GM18907 (cell line): ENCODE measurements at regions not wholly inside any gene's neighbourhood (a gene's known extent, or its start where the extent isn't known, plus 50 kb on each side); places are given as distances from the start of the nearest gene placed in this dataset.
"Not testable (repeated sequence)": the region's sequence is repeated elsewhere in the genome, so short reads cannot be mapped to it uniquely, and the experiment has no call there.

Experiments used
- ATAC-seq: cut with Tn5 transposase; IDR thresholded peaks from one replicate; pipeline ENCODE4 v1.9.1; 2021; ENCODE audit warnings: mild to moderate bottlenecking, moderate library complexity; ENCODE audit not compliant: unreplicated experiment

DNA sequence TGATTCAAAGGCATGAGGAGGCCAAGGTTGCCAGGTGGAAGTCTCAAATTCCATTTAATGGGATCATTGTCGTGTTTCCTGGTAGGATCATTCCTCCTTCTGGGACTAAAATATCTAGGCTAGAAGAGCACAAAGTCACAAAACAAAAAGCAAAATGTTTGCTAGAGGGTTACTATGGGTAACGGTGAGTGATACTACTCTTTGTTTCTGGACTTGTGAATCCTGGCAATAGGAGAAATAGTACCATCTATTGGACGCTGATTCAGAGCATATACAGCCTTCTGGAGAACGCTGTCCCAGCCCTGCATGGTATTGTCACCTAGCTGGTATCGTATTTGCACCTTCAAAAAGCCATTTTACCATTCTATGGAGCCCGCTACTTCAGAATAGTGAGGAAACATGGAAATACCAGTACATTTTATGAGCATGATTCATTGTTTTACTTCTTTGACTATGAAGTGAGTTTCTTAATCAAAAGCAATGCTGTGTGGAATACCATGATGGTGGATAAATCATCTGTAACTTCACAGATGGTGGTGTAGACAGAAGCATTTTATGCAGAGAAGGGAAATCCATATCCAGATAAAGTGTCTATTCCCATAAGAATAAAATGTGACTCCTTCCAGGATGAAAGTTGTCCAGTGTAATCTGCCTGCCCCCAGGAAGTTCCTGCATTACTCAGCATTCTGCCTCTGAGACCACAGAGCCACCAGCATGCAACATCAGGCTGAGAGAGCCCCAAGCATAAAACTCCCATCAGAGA is 361.0 kb downstream of the ETV1 start:
- no peak for ATAC-seq

DNA sequence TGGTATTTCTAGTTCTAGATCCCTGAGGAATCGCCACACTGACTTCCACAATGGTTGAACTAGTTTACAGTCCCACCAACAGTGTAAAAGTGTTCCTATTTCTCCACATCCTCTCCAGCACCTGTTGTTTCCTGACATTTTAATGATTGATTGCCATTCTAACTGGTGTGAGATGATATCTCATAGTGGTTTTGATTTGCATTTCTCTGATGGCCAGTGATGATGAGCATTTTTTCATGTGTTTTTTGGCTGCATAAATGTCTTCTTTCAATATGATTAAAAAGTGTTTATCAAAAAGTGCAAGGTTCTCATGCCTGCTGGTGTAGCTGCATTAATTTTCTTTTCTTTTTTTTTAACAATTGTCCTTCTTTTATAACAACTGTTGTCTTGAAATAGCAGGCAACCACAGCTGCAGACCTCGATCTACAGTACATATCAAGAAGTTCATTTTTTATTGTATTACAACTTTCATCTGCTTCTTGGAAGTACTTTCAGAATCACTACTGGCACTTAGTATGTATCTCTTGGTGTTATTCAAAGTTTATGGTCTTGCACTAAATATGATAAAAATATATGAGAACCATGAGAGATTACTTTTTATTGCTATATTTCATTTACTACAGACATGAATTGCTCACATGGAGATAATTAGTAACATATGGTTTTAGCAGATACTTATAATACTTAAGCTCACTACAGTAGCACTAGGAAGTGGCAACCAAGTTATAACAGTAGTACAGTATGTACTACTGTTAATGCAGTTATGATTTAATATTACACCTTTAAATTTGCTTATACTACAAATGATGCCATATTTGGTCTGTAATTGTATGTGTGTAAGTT is 358.0 kb downstream of the ETV1 start:
- not testable (repeated sequence) for ATAC-seq

DNA sequence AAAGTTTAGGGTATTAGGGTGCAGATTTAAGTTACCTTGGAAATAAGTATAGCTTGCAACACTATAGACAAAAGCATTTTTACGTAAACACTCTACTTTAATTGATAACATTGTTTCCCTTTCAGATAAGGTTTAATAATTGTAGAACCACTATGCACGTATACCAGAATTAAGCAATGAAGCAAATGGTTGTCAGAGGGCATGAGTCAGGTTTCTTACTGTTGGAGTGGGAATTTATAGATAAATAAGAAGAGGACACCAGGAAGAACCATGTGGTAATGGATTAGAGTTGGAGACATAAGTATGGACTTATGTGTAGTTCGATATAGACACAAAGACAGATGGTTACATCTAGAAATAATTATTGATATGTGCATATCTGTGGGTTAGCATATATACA is 355.6 kb downstream of the ETV1 start:
- ATAC-seq: no peak

DNA sequence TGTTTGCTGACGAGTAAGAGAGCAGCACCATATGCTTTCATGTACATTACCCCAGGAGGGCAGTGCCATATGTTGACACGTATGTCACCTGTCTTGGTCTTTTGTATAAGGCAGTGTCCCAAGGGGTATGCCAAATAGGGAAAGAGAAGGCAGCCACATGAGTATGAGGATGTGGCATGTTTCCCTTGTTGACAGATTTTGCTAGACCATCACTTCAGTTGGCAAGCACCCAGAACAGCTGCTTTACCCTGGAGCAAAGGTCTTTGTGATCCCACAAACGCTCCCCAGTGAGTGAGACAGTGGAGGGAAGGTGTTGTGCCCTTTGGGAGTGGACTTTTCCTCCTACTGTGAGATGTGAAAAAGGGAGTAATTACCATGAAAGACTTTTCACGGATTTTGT is 350.1 kb downstream of the ETV1 start:
- no peak for ATAC-seq

DNA sequence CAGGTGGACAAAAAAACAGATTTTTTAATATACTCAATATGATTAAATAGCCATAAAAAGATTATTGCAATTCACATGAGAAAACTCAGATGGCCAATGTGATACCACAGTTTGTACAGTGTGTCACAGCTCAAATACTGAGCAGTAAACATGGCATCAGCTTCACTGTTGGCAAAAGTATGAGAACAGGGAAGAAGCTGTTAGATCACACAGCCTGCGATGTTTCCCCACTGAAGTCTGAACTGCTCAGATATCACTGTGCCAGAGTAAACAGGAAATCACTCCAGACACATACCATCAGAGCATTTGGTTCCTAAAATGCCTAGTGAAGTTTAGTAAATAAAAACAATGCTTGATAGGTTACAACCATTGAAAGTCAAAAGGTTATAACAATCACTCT is 347.8 kb downstream of the ETV1 start:
- ATAC-seq: no peak

DNA sequence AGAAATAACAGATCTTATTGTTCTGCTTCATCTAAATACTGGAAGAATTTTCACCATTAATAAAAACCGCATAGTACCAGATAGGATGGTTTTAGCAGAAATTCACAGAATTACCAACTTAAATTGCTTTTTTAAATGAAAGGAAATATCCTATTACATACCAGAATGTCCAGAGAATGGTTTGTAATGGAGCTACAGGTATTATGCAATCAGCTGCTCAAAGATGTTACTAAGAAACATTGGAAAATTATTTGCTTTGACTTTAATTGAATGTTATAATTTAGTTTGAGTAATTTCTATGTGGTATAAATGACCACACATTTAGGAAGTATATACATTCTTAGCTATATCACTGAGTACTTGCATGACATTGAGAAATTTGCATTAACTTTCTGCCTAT is 338.3 kb downstream of the ETV1 start:
- no peak for ATAC-seq

DNA sequence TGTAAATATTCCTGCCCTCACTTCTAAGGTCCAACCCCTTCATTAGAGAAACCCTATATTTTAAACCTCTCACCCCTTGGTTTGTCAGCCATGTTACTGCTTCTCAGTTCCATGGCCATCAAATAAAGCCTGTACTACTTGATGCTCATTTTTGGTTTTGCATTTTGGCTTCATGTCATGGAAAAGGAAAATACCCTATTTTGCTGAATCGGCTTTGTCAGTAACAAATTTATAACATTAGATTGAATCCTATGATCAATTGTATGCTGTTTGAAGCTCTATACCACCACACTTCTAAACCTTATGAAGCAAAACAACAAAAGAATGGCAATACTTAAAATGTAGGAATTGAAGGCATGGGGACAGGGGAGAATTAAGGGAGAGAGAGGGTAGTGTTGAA is 333.1 kb downstream of the ETV1 start:
- ATAC-seq: no peak

DNA sequence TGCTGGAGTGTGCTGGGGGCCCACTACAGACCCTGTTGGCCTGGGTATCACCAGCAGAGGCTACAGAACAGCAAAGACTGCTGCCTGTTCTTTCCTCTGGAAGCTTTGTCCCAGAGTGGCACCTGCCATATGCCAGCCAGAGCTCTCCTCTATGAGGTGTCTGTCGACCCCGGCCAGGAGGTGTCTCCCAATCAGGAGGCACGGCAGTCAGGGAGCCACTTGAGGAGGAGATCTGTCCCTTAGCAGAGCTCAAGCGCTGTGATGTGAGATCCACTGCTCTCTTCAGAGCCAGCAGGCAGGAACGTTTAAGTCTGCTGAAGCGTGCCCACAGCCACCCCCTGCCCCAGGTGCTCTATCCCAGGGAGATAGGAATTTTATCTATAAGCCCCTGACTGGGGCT is 316.2 kb downstream of the ETV1 start:
- no peak for ATAC-seq

DNA sequence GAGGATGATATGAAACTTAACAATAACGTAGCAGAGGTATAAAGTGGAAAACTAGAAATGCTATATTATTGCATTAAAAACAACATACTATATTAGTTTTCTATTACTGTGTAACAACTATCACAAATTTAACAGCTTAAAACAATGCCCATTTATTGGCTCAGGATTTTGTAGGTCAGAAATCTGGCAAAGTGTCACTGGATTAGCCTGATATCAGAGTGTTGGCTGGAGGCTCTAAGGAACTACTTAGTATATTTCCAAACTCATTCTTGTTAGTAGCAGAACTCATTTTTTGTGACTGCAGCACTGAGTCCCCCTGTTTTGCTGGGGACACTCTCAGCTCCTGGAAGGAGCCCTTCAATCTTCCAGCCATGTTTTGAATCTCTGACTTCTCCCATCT is 306.8 kb downstream of the ETV1 start:
- ATAC-seq: no peak

DNA sequence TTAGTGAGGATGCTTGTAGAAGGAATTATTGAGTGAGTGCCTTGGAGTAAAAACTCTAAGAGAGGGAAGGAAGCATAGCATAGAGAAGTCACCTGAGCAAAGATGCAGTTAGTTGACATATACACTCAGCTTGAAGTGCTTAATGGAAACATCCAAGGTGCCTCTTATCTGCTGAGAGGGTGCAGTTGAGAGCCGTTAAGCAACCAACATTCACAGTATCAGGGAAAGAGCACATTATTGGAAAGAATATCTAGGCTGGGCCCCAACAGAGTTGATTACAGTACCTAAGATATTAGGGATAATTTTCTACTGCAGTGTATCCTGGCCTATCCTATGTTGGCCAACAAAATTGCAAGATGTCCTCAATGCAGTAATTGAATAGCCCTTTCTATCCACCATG is 302.0 kb downstream of the ETV1 start:
- no peak for ATAC-seq

DNA sequence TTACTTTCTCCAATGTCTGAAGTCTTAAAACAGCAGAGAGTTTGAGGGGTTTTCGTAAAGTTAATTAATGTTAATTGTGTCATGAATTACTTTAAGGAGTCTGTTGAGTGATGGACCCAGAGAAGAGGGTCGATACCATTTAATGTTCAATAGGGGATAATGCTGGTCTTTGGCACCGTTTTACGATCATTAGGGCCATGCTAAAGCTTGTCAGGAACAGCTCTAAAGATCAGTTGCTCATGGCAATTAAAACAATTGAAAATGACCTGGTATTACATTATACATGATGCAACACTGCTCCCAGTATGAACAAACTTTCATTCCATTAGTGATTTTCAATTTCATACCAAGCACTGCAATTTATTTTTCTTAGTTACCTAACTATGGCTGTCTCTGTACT is 296.9 kb downstream of the ETV1 start:
- no peak for ATAC-seq

DNA sequence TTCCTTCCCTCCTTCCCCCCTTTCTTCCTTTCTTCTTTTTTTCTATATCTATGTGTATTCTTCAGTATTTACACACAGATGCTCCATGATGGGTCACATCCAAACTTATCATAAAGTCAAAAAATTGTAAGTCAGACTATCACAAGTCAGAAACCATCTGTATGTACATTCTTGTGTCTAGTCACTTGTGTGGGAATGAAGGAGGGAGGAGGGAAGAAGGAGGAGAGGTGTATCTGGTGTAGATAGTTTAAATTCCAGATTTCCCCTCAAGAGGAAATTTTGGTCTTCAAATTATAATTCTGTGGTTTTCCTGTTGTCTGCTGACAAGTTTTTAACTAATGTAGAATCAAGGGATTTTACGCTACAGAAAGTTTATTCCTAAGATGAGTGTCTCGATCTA is 287.2 kb downstream of the ETV1 start:
- no peak for ATAC-seq

DNA sequence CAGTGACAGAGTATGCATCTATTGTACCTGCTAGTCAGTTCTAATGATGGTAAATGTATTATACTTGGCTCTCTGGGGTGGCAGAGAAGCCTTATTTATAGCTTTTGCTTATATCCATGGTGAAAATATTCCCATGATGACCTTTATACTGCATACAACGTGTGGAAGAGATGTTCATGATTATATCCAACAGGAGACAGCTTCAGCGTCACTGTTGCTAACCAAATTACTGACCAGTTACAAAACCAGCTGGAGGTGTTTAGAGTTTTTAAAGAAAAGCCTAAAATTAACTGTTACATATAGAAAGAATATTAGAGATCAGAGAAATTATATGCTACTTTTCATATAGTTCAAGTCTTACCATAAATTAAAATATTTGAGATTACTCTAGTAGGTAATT is 280.8 kb downstream of the ETV1 start:
- ATAC-seq: no peak

DNA sequence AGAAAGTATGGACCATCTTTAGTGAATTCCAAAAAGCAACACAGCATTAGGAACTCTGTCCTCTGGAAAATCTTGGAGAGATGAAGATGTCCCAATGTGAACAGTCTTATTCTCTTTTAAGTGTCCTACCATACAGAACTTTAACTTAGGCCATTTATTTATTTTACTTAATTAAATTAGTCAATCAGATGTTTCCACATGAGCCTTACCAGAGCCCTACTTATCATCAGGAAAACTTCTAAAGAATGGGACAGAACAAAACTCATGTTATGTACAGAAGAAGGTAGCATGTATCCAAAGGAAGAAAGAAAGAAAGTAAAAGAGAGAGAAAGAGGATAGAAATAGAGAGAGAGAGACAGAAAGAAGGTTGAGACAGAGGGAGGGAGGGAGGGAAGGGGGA is 276.4 kb downstream of the ETV1 start:
- no peak for ATAC-seq

DNA sequence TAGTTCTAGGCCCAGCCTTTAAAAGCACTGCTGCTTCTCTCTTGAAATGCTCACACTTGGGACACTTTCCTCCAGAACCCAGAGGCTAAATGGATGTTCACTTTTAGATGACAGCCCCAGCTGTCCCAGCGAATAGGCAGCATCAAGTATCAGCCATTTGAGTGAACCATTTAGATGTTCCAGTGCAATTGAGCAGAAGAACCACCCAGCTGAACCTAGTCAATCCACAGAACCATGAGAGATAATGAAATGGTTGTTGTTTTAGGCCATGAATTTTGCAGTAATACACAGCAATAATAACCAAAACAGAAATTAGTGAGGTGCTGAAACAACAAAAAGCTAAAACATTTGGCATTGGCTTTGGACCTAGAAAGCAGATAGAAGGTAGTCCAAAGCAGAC is 273.9 kb downstream of the ETV1 start:
- no peak for ATAC-seq

DNA sequence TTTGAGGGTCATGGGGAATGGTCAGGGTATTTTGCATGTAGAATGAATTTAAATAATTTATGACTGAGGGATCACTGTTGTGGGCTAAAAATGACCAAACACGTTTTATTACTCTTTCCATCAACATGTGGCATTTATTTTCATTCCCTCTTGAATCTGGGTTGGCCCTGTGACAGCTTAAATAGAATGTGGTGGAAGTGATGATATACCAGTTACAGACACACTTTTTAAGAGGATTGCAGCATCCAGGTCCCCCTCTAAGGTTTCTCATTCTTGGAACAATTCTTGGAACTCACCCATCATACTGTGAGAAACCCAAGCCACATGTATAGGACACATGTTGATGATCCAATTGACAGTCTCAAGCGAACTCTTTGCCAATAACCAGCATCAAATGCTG is 272.4 kb downstream of the ETV1 start:
- no peak for ATAC-seq

DNA sequence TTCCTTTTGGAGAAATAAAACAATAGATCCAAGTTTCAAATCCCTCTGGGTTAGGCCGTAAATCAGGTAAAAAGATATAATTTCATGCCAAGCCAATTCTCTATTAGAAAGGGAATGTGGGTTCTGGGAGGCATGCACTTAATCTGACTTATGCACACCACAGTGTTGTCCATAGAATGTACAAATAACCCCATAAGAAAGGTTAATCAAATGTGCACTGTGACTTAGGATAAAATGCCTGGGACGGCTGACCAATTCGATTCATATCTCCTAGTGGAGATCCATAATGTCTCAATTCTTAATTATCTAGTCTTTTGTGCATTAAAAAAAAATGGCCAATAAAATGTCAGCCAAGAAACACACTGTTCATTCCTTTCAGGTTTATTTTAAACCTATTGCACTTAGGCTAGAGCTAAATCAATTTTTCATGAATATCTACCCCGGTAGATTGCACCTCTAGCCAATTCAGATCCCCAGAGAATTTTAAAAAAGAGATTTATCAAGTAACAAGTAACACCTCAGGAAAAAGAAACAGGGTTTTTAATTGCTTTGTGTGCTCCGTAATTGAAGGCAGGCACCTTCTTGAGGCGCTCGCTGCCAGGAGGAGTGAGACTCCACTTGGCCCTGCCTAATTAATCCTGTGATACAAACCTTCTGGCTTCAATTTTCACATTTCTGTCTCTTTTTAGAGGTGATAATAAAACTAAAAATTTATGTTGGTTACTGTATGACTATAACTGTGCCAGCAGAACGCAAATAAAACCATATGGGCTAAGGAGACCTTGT is 265.1 kb downstream of the ETV1 start:
- no peak for ATAC-seq

DNA sequence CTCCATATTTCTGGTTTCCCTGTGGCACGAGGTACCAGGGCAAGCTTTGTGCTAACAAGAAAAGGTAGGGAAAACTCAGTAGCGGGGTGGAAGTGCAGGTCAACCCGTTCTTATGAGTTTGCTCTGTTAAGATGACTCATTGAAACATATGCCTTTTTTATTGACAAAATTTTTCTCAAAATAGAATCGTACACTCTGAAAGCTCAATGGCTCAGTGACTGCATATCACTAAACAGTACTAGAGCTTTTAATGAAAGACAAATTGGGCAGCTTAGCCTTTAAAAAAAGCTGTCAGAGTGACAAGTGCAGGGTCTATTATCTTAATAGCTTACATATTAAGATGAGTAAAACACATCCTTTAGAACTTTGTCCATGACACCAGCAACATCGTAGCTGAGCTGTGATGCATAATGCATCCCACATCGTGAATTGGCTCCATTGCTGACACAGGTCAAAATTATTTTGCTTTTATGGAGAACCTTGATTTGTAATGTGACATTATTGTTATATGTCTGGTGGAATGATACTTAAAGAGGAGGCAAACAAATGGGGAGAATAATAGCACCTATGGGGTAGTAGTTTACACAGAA is 264.4 kb downstream of the ETV1 start:
- ATAC-seq: no peak

DNA sequence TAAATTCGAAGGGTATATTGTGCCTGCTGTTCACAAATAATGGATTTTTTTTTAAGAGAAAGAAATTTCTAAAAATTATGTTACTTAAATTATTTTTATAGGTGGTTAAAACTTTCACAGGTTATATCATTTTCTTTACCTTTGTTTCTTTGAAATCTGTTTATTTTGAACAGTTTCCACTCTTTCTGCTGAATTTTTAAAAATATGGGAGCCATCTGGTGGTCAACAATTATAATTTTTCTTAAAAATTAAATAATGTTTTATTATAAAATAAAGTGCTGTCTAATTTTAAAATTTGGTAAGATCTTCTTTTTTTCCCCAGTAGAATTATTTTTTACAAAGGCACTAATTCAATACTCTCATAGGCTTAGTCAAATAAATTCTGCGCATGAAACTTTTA is 263.9 kb downstream of the ETV1 start:
- ATAC-seq: no peak

DNA sequence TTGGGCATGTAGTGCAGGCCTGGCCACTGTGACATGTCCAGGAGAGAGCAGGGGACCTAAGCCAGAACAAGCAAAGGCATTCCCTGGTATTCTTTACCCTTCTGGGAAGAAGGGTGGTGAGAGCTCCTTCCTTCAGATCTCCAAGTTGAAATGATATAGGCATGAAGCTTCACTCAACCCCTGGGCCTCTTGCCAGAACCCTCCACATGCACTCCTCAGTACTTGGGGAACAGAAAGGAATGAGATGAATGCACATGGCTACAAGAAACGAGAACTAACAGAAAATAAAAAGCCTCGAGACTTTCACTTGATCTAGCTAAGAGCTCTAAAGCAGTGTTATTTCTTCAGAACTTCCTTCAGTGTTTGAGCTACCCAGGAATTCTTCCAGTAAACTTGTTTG is 262.2 kb downstream of the ETV1 start:
- no peak for ATAC-seq

DNA sequence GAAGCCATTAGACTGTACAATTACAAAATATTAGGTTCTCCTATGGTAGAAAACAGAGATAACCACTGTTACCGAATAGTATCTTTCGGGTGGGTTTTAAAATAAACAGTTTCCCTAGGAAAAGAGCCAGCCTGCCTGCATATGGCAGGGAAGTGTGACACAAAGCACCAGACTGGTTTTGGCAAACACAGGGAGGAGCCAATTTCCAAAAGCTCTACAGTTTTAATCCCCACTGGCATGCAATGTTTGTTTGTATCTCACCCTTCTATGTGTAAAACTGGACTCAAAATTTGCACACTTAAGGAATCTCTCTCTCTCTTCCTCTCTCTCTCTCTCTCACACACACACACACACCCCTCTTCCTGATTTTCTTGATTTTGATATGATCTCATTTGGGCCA is 261.7 kb downstream of the ETV1 start:
- ATAC-seq: no peak
